HL-60 (cell line): ENCODE measurements at regions not wholly inside any gene's neighbourhood (a gene's known extent, or its start where the extent isn't known, plus 50 kb on each side); places are given as distances from the start of the nearest gene placed in this dataset.

Experiments
- CTCF ChIP-seq: IDR thresholded peaks from one replicate; pipeline ENCODE4 v1.5.1; 2011; ENCODE audit warnings: low read length, control low read depth, inconsistent platforms; ENCODE audit not compliant: insufficient read depth
- GABPA ChIP-seq: IDR thresholded peaks from 2 replicates; pipeline ENCODE4 v1.6.1; 2012; ENCODE audit warnings: low read depth
- POLR2AphosphoS5 ChIP-seq: IDR thresholded peaks from 2 replicates; pipeline ENCODE4 v1.6.1; 2012; ENCODE audit warnings: low read depth
- REST ChIP-seq: IDR thresholded peaks from 2 replicates; pipeline ENCODE4 v1.6.1; 2012; ENCODE audit warnings: low read depth; ENCODE audit not compliant: insufficient replicate concordance
- SPI1 ChIP-seq: IDR thresholded peaks from 2 replicates; pipeline ENCODE4 v1.6.1; 2012; ENCODE audit warnings: low read depth, mild to moderate bottlenecking, borderline replicate concordance

DNA sequence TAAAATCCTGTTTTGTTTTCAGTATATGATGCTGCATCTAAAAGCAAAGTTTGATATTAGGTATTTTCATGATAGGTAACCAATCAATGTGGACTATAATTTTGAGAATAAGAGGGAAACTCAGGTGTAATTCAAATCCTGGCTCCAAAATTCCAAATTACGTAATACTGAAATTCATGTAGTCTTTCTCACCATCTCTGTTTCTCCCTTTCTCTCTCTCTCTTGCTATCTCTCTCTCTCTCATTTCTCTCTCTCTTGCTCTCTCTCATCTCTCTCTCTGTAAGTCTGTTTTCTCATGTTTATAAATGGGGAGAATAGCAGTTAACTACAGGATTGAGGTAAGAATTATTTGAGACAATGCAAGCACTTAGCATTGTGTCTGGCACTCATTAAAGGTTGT is 401.1 kb upstream of the TLE4 start:
- no peak for TF ChIP-seq POLR2AphosphoS5
- TF ChIP-seq CTCF: no peak
- TF ChIP-seq GABPA: no peak
- TF ChIP-seq REST: no peak
- no peak for TF ChIP-seq SPI1
